GM23338 (cell line): ENCODE measurements at regions not wholly inside any gene's neighbourhood (a gene's known extent, or its start where the extent isn't known, plus 50 kb on each side); places are given as distances from the start of the nearest gene placed in this dataset.
"Not testable (repeated sequence)": the region's sequence is repeated elsewhere in the genome, so short reads cannot be mapped to it uniquely, and the experiment has no call there.

Experiments used
- ATAC-seq: fragments of 200-7000 bp; cut with Tn5 transposase; 3 replicates; pipeline ENCODE4 v1.9.1; 2020
- DNase-seq: peaks from one replicate; pipeline ENCODE4 v3.0.0-alpha.2; 2015; ENCODE audit warnings: low spot score
- H2AFZ ChIP-seq: fragments of 200-600 bp; sonication (generic); 2 replicates; pipeline ENCODE4 v1.8.0; 2016; ENCODE audit warnings: antibody characterized with exemption, mild to moderate bottlenecking, moderate library complexity
- H3F3A ChIP-seq: fragments of 200-600 bp; sonication (generic); replicated peaks from 2 replicates; pipeline ENCODE4 v1.8.0; 2017; ENCODE audit warnings: antibody characterized with exemption, mixed run types, low read depth
- H3K27ac ChIP-seq: fragments of 200-600 bp; sonication (generic); 2 replicates; pipeline ENCODE4 v1.6.1; 2016; ENCODE audit warnings: low read depth
- H3K27me3 ChIP-seq: fragments of 200-600 bp; sonication (generic); 2 replicates; pipeline ENCODE4 v1.8.0; 2016; ENCODE audit warnings: mild to moderate bottlenecking, mixed run types, moderate library complexity; ENCODE audit not compliant: insufficient read depth
- H3K36me3 ChIP-seq: fragments of 200-600 bp; sonication (generic); 2 replicates; pipeline ENCODE4 v1.8.0; 2016; ENCODE audit warnings: mild to moderate bottlenecking; ENCODE audit not compliant: insufficient read depth
- H3K4me1 ChIP-seq: fragments of 200-600 bp; sonication (generic); 2 replicates; pipeline ENCODE4 v1.8.0; 2016; ENCODE audit warnings: mild to moderate bottlenecking, moderate library complexity; ENCODE audit not compliant: insufficient read depth
- H3K4me2 ChIP-seq: fragments of 200-600 bp; sonication (generic); 2 replicates; pipeline ENCODE4 v1.7.1; 2017; ENCODE audit warnings: mixed run types
- H3K4me3 ChIP-seq: fragments of 200-600 bp; sonication (generic); 2 replicates; pipeline ENCODE4 v1.6.1; 2016; ENCODE audit warnings: mixed run types
- H3K79me2 ChIP-seq: fragments of 200-600 bp; sonication (generic); replicated peaks from 2 replicates; pipeline ENCODE4 v1.8.0; 2017; ENCODE audit warnings: mild to moderate bottlenecking; ENCODE audit not compliant: insufficient read depth
- H3K9me2 ChIP-seq: fragments of 200-600 bp; sonication (generic); 2 replicates; pipeline ENCODE4 v1.8.0; 2017; ENCODE audit not compliant: insufficient read depth
- H4K20me1 ChIP-seq: fragments of 200-600 bp; sonication (generic); replicated peaks from 2 replicates; pipeline ENCODE4 v1.8.0; 2017; ENCODE audit warnings: mild to moderate bottlenecking; ENCODE audit not compliant: insufficient read depth
- H3K27ac Mint-ChIP-seq: 2 replicates; pipeline ENCODE4 v1.8.0; 2020; ENCODE audit warnings: inconsistent platforms, mild to moderate bottlenecking, moderate library complexity, mixed read lengths
- H3K27me3 Mint-ChIP-seq: 3 replicates; pipeline ENCODE4 v1.8.0; 2022; ENCODE audit warnings: low read depth, mild to moderate bottlenecking, moderate library complexity, mixed read lengths, inconsistent platforms; ENCODE audit not compliant: insufficient read depth, poor library complexity
- H3K36me3 Mint-ChIP-seq: 3 replicates; pipeline ENCODE4 v1.8.0; 2021; ENCODE audit warnings: low read depth, mild to moderate bottlenecking, inconsistent platforms, moderate library complexity, mixed read lengths
- H3K4me1 Mint-ChIP-seq: 3 replicates; pipeline ENCODE4 v1.8.0; 2020; ENCODE audit warnings: mild to moderate bottlenecking, inconsistent platforms, mixed read lengths
- H3K4me3 Mint-ChIP-seq: 3 replicates; pipeline ENCODE4 v1.8.0; 2021; ENCODE audit warnings: moderate library complexity, mild to moderate bottlenecking, inconsistent platforms, mixed read lengths
- H3K9me3 Mint-ChIP-seq: 3 replicates; pipeline ENCODE4 v1.8.0; 2020; ENCODE audit warnings: moderate library complexity, mild to moderate bottlenecking, inconsistent platforms, mixed read lengths
- CREB1 ChIP-seq: fragments of 250-450 bp; sonication (Bioruptor Pico); IDR thresholded peaks from 2 replicates; pipeline ENCODE4 v1.5.0; 2020; ENCODE audit warnings: low read depth, mild to moderate bottlenecking, moderate library complexity
- CTCF ChIP-seq, 2 experiments: fragments of 200-600 bp in 1 of 2; sonication (generic) in 1 of 2; conservative IDR thresholded peaks; 2 replicates each; pipeline versions ENCODE4 v1.5.1 to v1.6.1; 2016 to 2017; ENCODE audit warnings: antibody characterized with exemption in 2 of 2, low read depth in 2 of 2, mild to moderate bottlenecking in 2 of 2, moderate library complexity in 1 of 2
- ETS1 ChIP-seq: IDR thresholded peaks from 2 replicates; pipeline ENCODE4 v1.6.1; 2016; ENCODE audit warnings: antibody characterized with exemption
- EZH2 ChIP-seq: fragments of 200-600 bp; sonication (generic); IDR thresholded peaks from one replicate; pipeline ENCODE4 v1.8.0; 2017; ENCODE audit warnings: antibody characterized with exemption, mild to moderate bottlenecking, low read depth; ENCODE audit not compliant: unreplicated experiment
- JUNB ChIP-seq: IDR thresholded peaks from one replicate; pipeline ENCODE4 v1.6.1; 2016; ENCODE audit warnings: antibody characterized with exemption; ENCODE audit not compliant: unreplicated experiment
- NANOG ChIP-seq: IDR thresholded peaks from 2 replicates; pipeline ENCODE4 v1.6.1; 2016; ENCODE audit warnings: antibody characterized with exemption, borderline replicate concordance
- POLR2AphosphoS5 ChIP-seq: IDR thresholded peaks from 2 replicates; pipeline ENCODE4 v1.6.1; 2016; ENCODE audit warnings: antibody characterized with exemption, low read depth
- REST ChIP-seq: IDR thresholded peaks from one replicate; pipeline ENCODE4 v1.6.1; 2018; ENCODE audit warnings: antibody characterized with exemption; ENCODE audit not compliant: unreplicated experiment
- STAT1 ChIP-seq: IDR thresholded peaks from one replicate; pipeline ENCODE4 v1.6.1; 2016; ENCODE audit warnings: antibody characterized with exemption; ENCODE audit not compliant: unreplicated experiment
- ZNF114 ChIP-seq: fragments of 250-450 bp; sonication (Bioruptor Pico); IDR thresholded peaks from 2 replicates; pipeline ENCODE4 v1.5.0; 2020; ENCODE audit warnings: mild to moderate bottlenecking, moderate library complexity
- ZNF462 ChIP-seq: fragments of 250-450 bp; sonication (Bioruptor Pico); IDR thresholded peaks from 2 replicates; pipeline ENCODE4 v1.5.0; 2020; ENCODE audit warnings: mild to moderate bottlenecking, moderate library complexity

- not testable (repeated sequence) for H4K20me1 ChIP-seq, H3K9me2 ChIP-seq, DNase-seq, H3K79me2 ChIP-seq, H3K36me3 Mint-ChIP-seq, H3K4me1 Mint-ChIP-seq, H3K4me1 ChIP-seq, H3K27ac Mint-ChIP-seq, H3K9me3 Mint-ChIP-seq, ATAC-seq, H3K27me3 Mint-ChIP-seq, H3K4me3 ChIP-seq, H3K36me3 ChIP-seq, H3K4me3 Mint-ChIP-seq, H3K27me3 ChIP-seq, H2AFZ ChIP-seq, H3K27ac ChIP-seq, H3F3A ChIP-seq, H3K4me2 ChIP-seq
Measured at GRCh38 chr2:175410941-175411340, 229.4 kb upstream of the ATP5MC3 start.

- Histone ChIP-seq H3K4me1 (no peaks in the 10 kb centered on the region), H3K36me3 (no peaks in the 10 kb centered on the region), H3K27me3 (no peaks in the 10 kb centered on the region), H3F3A (no peaks in the 10 kb centered on the region), H4K20me1 (no peaks in the 10 kb centered on the region; the same call in 1 of the 2 replicates), H3K9me2 (0 out of 2 replicates have a peak, but pooled peaks cover 2% of the 10 kb centered on the region), H3K79me2 (no peaks in the 10 kb centered on the region), H3K4me2 (no peak overlapping the region), H3K27ac (no peak overlapping the region), H3K4me3 (no peak overlapping the region), H2AFZ (no peak overlapping the region)
- H3K9me3 Mint-ChIP-seq = no peaks in the 10 kb centered on the region
- H3K36me3 Mint-ChIP-seq = no peaks in the 10 kb centered on the region
- H3K4me3 Mint-ChIP-seq = no peak overlapping the region
- DNase-seq = no peak
- H3K4me1 Mint-ChIP-seq = no peaks in the 10 kb centered on the region
- H3K27me3 Mint-ChIP-seq = peaks cover 2% of the 10 kb centered on the region
- no peak overlapping the region for H3K27ac Mint-ChIP-seq
- no peak for ATAC-seq
- no peak for TF ChIP-seq REST
- TF ChIP-seq NANOG = no peak
- no peak for TF ChIP-seq ZNF462 (CRISPR knock-in tag)
- no peak for TF ChIP-seq CREB1 (CRISPR knock-in tag)
- no peak for TF ChIP-seq STAT1
- no peak for TF ChIP-seq CTCF (conservative IDR thresholded peaks at IDR 0.05; ENCODE audit: low read depth in 2 of 2)
- TF ChIP-seq ZNF114 (CRISPR knock-in tag) = no peak
- no peak for TF ChIP-seq ETS1
- TF ChIP-seq EZH2 = no peak
- no peak for TF ChIP-seq JUNB
- no peak for TF ChIP-seq POLR2AphosphoS5
Measured at GRCh38 chr2:175404839-175405238, 223.3 kb upstream of the ATP5MC3 start.
